GM10248 (cell line): ENCODE measurements at regions not wholly inside any gene's neighbourhood (a gene's known extent, or its start where the extent isn't known, plus 50 kb on each side); places are given as distances from the start of the nearest gene placed in this dataset.

Experiments
- CTCF ChIA-PET: fragments of 300-600 bp; sonication (Branson Sonifier 250); formaldehyde crosslinking; extraction: SDS; loops from one replicate; lab custom pipeline; 2021; ENCODE audit warnings: antibody characterized with exemption; lab: Yijun Ruan, JAX
- POLR2A ChIA-PET: fragments of 350-650 bp; sonication (Branson Sonifier 250); formaldehyde crosslinking; extraction: SDS; loops from one replicate; lab custom pipeline; 2020; ENCODE audit warnings: antibody characterized with exemption; lab: Yijun Ruan, JAX
- DNase-seq: peaks from one replicate; pipeline ENCODE4 v3.0.0; 2012; ENCODE audit errors: extremely low spot score
- CTCF ChIP-seq: IDR thresholded peaks from 2 replicates; pipeline ENCODE4 v1.5.1; 2012; ENCODE audit warnings: mild to moderate bottlenecking, low read depth; ENCODE audit errors: extremely low read depth, missing control alignments, control extremely low read depth

GRCh38 chr18:55780586-55781071 lies 192.6 kb upstream of the TCF4 start:
- POLR2A ChIA-PET, result no interaction called here
- DNase-seq, result no peak
- TF ChIP-seq CTCF, result no peak
- CTCF ChIA-PET, result no interaction called here

- ChIA-PET CTCF (interaction anchor here (1.0 to 1.4 kb wide), 4 partner anchors 9 to 545 kb away, joined by 3 to 4 read pairs (median 3); no protein-coding TSS in a partner anchor), POLR2A (no interaction called here)
- no peak for TF ChIP-seq CTCF
- peak; percentile 12 for DNase-seq
These were observed 191.9 kb upstream of the TCF4 start for GRCh38 chr18:55779691-55780585.

GRCh38 chr18:55778788-55779690 lies 191.0 kb upstream of the TCF4 start:
- no peak for TF ChIP-seq CTCF
- ChIA-PET POLR2A (no interaction called here), CTCF (interaction anchor here (1.0 to 1.4 kb wide), 4 partner anchors 10 to 544 kb away, joined by 3 to 4 read pairs (median 3); no protein-coding TSS in a partner anchor)
- DNase-seq, result no peak

GRCh38 chr18:55777666-55778304 lies 189.8 kb upstream of the TCF4 start:
- TF ChIP-seq CTCF, result no peak
- no peak for DNase-seq
- ChIA-PET POLR2A (no interaction called here), CTCF (no interaction called here)

- no peak for DNase-seq
- ChIA-PET POLR2A (no interaction called here), CTCF (interaction anchor here (1.3 kb wide), 1 partner anchor 16 kb away, joined by 3 read pairs; no protein-coding TSS in a partner anchor)
- no peak for TF ChIP-seq CTCF
These were observed 188.0 kb upstream of the TCF4 start for GRCh38 chr18:55775972-55776371.
